ENCODE measurements at regions not wholly inside any gene's neighbourhood (a gene's known extent, or its start where the extent isn't known, plus 50 kb on each side); places are given as distances from the start of the nearest gene placed in this dataset.

- H3K79me2 ChIP-seq (ENCODE audit: insufficient read depth, low read length) = no peaks in the 10 kb centered on the region
- H3K4me3 ChIP-seq (replicated peaks in 1 of 2; ENCODE audit: low read depth in 1 of 2, low read length in 2 of 2) = no peak overlapping the region
- BruUV-seq (replicated peaks) = no TSS peak
- H3K9me3 ChIP-seq (ENCODE audit: control insufficient read depth in 1 of 2, insufficient read depth in 1 of 2, low read depth in 1 of 2, low read length in 2 of 2) = no peaks in the 10 kb centered on the region
- H3K9ac ChIP-seq (ENCODE audit: low read length) = no peak overlapping the region
- H3K27ac ChIP-seq (ENCODE audit: low read depth, low read length) = no peak overlapping the region
- DNase-seq (ENCODE audit: low read depth, low spot score) (no peak), ATAC-seq (no peak)
- H3K4me2 ChIP-seq (ENCODE audit: low read length) = no peak overlapping the region
- no peak for TF ChIP-seq POLR2A (IDR thresholded peaks at IDR 0.05; ENCODE audit: borderline replicate concordance, extremely low read depth, insufficient read depth, insufficient read length)
- TF ChIP-seq POLR2AphosphoS5 (IDR thresholded peaks at IDR 0.05; ENCODE audit: low read depth, low read length) = no peak
- TF ChIP-seq CTCF (IDR thresholded peaks at IDR 0.05 in 2 of 3, conservative IDR thresholded peaks at IDR 0.05 in 1 of 3; ENCODE audit: borderline replicate concordance in 1 of 3, insufficient read depth in 1 of 3, low read depth in 2 of 3, low read length in 2 of 3) = no peak
- no peak for TF ChIP-seq ATF3 (IDR thresholded peaks at IDR 0.05)
- no peak for TF ChIP-seq FOSL1 (IDR thresholded peaks at IDR 0.05; ENCODE audit: low read depth)
- no peak for TF ChIP-seq ZBTB33 (IDR thresholded peaks at IDR 0.05; ENCODE audit: extremely low read depth, insufficient replicate concordance, low read length)
- TF ChIP-seq SP1 (IDR thresholded peaks at IDR 0.05; ENCODE audit: low read depth) = no peak
- TF ChIP-seq ZNF274 (IDR thresholded peaks at IDR 0.05; ENCODE audit: low read depth, low read length) = no peak
- no peak for TF ChIP-seq JUND (IDR thresholded peaks at IDR 0.05)
- no peak for TF ChIP-seq CEBPB (IDR thresholded peaks at IDR 0.05; ENCODE audit: low read depth)
- no peak for TF ChIP-seq SRF (IDR thresholded peaks at IDR 0.05; ENCODE audit: low read depth)
- no peaks in the 10 kb centered on the region for H3K36me3 ChIP-seq (ENCODE audit: control insufficient read depth in 1 of 2, insufficient read depth in 2 of 2, low read length in 2 of 2)
- ChIA-PET CTCF (no interaction called here), POLR2A (interaction anchor here (0.6 kb wide), 1 partner anchor 156 kb away, joined by 3 read pairs; no protein-coding TSS in a partner anchor), RAD21 (ENCODE audit: low non-redundant PET in 1 of 2, low total read pairs in 2 of 2, uncharacterized antibody in 2 of 2, unreplicated experiment in 2 of 2) (interaction anchor here in 1 of 2 experiments (0.6 kb wide), 1 partner anchor 48 kb away, joined by 4 read pairs; no protein-coding TSS in a partner anchor)
- no peak overlapping the region for H2AFZ ChIP-seq (ENCODE audit: low read depth, low read length, poor library complexity, severe bottlenecking)
- no peaks in the 10 kb centered on the region for H3K9me2 ChIP-seq (ENCODE audit: insufficient read depth)
- intact Hi-C loops (cut with micrococcal nuclease) = no loop called here
- no peaks in the 10 kb centered on the region for H3K27me3 ChIP-seq (ENCODE audit: insufficient read depth, low read length)
- no peaks in the 10 kb centered on the region for H4K20me1 ChIP-seq (ENCODE audit: insufficient read depth)
- H3K4me1 ChIP-seq (ENCODE audit: control insufficient read depth in 1 of 2, insufficient read depth in 2 of 2, low read length in 2 of 2) = no peaks in the 10 kb centered on the region
These were observed 132.7 kb upstream of the IPO9 start for GRCh38 chr1:201696217-201696761.
